ENCODE measurements at regions not wholly inside any gene's neighbourhood (a gene's known extent, or its start where the extent isn't known, plus 50 kb on each side); places are given as distances from the start of the nearest gene placed in this dataset.

DNA sequence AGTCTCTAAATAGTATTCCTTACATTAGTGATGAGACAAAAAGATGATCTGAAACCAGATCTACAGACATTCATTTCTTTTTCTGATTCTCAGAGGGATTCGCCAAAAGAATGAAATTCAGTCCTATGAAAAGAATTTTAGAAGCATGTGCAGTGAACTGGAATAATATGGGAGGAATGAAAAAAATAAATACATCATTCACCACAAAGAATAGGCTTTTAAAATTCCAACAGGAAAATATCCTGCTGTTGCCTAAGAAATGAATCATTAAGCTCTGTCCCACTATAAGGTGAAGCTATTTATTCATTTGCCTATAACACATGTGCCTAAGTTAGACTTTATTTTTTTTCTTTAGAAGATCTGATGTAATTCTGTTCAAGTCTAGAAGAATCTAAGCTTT lies 165.9 kb downstream of the IL15 start:
- TF ChIP-seq, protein P1, sequence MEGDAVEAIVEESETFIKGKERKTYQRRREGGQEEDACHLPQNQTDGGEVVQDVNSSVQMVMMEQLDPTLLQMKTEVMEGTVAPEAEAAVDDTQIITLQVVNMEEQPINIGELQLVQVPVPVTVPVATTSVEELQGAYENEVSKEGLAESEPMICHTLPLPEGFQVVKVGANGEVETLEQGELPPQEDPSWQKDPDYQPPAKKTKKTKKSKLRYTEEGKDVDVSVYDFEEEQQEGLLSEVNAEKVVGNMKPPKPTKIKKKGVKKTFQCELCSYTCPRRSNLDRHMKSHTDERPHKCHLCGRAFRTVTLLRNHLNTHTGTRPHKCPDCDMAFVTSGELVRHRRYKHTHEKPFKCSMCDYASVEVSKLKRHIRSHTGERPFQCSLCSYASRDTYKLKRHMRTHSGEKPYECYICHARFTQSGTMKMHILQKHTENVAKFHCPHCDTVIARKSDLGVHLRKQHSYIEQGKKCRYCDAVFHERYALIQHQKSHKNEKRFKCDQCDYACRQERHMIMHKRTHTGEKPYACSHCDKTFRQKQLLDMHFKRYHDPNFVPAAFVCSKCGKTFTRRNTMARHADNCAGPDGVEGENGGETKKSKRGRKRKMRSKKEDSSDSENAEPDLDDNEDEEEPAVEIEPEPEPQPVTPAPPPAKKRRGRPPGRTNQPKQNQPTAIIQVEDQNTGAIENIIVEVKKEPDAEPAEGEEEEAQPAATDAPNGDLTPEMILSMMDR (IDR thresholded peaks at IDR 0.05): no peak
- TF ChIP-seq POLR2A (IDR thresholded peaks at IDR 0.05) (no peak), EP300 (IDR thresholded peaks at IDR 0.05) (no peak)
